ENCODE measurements at regions not wholly inside any gene's neighbourhood (a gene's known extent, or its start where the extent isn't known, plus 50 kb on each side); places are given as distances from the start of the nearest gene placed in this dataset.

GRCh38 chr4:24476282-24476681 is 108.1 kb downstream of the DHX15 start:
- Histone ChIP-seq H3K9me3 (replicated peaks in 1 of 3) (no peaks in the 10 kb centered on the region), H3K27ac (no peak overlapping the region), H3K36me3 (replicated peaks in 1 of 2) (no peaks in the 10 kb centered on the region), H3K27me3 (peaks cover 5% of the 10 kb centered on the region), H3K4me1 (replicated peaks in 1 of 2) (peaks cover 12 to 14% of the 10 kb centered on the region in 2 donors), H3K4me3 (no peak overlapping the region)
- no peak for TF ChIP-seq POLR2A (IDR thresholded peaks at IDR 0.05)
- peak; percentile 28 to 58 (median 40) for TF ChIP-seq CTCF (IDR thresholded peaks at IDR 0.05)
- 47 to 57% (median 53%) methylated on average over 4 of the region's 4 CpGs for WGBS, 4 donors
- DNase-seq = no peak
- intact Hi-C loops (cut with DNase I) = no loop called here

DNA sequence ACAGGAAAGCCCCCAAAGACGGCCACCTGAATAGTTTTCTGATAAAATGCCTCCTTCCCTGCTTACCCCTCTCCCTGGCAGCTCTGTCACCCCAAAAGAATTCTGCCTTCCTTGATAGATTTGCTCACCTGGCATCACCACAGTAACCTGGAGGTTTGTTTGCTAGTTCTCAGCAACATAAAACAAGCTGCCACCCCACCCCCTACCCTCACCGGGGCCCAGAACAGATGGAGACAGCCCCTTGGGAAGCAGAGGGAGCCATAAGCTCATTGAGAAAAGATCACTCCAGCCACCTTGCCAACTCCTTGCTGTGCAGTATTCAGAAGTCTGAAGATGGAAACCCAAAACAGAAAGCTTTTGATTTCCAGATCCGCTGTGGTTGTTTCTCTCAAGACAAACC is 108.6 kb downstream of the DHX15 start:
- Histone ChIP-seq H3K4me3 (no peak overlapping the region), H3K9me3 (replicated peaks in 1 of 3) (no peaks in the 10 kb centered on the region), H3K27ac (no peak overlapping the region), H3K36me3 (replicated peaks in 1 of 2) (no peaks in the 10 kb centered on the region), H3K27me3 (peaks cover 5% of the 10 kb centered on the region), H3K4me1 (replicated peaks in 1 of 2) (peaks cover 15 to 16% of the 10 kb centered on the region in 2 donors)
- WGBS, 4 donors = 69 to 79% (median 74%) methylated on average over 3 of the region's 3 CpGs
- intact Hi-C loops (cut with DNase I) = no loop called here
- no peak for DNase-seq
- TF ChIP-seq CTCF (IDR thresholded peaks at IDR 0.05) = no peak
- TF ChIP-seq POLR2A (IDR thresholded peaks at IDR 0.05) = no peak

- TF ChIP-seq POLR2A (IDR thresholded peaks at IDR 0.05) (no peak), CTCF (IDR thresholded peaks at IDR 0.05) (peak in 2 of 6 experiments; percentile 6 to 10)
Measured at GRCh38 chr4:24473309-24473721, 111.0 kb downstream of the DHX15 start.

DNA sequence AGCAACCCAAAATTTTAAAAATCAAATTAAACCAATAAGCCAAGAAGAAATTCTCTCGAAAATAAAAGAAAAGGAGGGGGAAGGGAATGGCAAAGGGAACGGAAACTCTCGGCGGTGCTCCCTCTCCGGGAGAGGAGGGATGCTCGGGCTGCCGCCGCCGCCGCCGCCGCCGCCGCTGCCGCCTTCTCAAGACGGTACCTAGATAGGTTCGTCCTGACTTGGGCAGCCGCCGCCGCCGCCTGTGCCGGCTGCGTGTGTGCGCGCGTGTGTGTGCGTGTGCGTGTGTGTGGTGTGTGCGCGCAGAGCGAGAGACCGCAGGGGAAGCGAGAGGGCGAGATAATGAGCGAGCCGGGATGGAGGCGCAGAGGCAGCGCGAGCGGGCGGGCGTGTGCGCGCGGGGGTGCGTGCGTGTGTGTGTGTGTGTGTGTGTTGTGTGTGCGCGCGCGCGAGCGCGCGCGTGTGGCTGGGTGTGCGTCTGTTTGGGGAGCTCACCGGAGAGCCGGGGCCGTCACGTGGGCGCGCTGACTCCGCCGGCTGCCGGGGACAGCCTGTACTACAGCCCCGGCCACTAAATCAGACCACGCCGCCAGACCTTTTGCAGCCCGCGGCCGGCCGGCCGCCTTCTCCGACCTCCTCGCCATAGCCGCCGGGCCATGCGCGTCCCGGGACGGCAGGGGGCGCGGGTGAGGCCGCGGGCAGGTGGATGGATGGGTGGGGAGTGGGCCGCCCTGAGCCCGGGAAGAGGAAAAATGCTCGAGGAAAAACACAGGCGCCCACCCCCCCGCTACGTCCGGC is 111.6 kb downstream of the DHX15 start:
- Histone ChIP-seq H3K4me1 (replicated peaks in 1 of 2) (peaks cover 15 to 16% of the 10 kb centered on the region in 2 donors), H3K4me3 (peak overlapping the region in 3 of 4 donors; percentile 25 to 74 (median 49)), H3K27me3 (peaks cover 9% of the 10 kb centered on the region), H3K9me3 (replicated peaks in 1 of 3) (no peaks in the 10 kb centered on the region), H3K36me3 (replicated peaks in 1 of 2) (no peaks in the 10 kb centered on the region), H3K27ac (peak overlapping the region in 2 of 5 donors; percentile 42 to 48)
- TF ChIP-seq CTCF (IDR thresholded peaks at IDR 0.05) (peak; percentile 34 to 68 (median 52)), POLR2A (IDR thresholded peaks at IDR 0.05) (peak in 1 of 2 donors; percentile 40)
- WGBS, 4 donors = 0% methylated on average over 33 to 93 of the region's 93 CpGs
- intact Hi-C loops (cut with DNase I) = no loop called here
- DNase-seq = peak; percentile 72 to 88 (median 80)

More at GRCh38 chr4:24473309-24473721, 111.0 kb downstream of the DHX15 start:
- intact Hi-C loops (cut with DNase I) = no loop called here
- Histone ChIP-seq H3K9me3 (replicated peaks in 1 of 3) (no peaks in the 10 kb centered on the region), H3K36me3 (replicated peaks in 1 of 2) (no peaks in the 10 kb centered on the region), H3K4me3 (peak overlapping the region in 3 of 4 donors; percentile 25 to 74 (median 49)), H3K27me3 (peaks cover 9% of the 10 kb centered on the region), H3K27ac (peak overlapping the region in 2 of 5 donors; percentile 42 to 48), H3K4me1 (replicated peaks in 1 of 2) (peaks cover 15 to 16% of the 10 kb centered on the region in 2 donors)
- DNase-seq = peak in 5 of 7 donors; percentile 16 to 59 (median 24)
- WGBS, 4 donors = 2% methylated on average over 13 of the region's 13 CpGs
